Fibroblast of skin of back (primary cell): ENCODE measurements at regions not wholly inside any gene's neighbourhood (a gene's known extent, or its start where the extent isn't known, plus 50 kb on each side); places are given as distances from the start of the nearest gene placed in this dataset.

Source experiments
- DNase-seq: peaks from one replicate; pipeline ENCODE4 v3.0.0-alpha.2; 2013

DNA sequence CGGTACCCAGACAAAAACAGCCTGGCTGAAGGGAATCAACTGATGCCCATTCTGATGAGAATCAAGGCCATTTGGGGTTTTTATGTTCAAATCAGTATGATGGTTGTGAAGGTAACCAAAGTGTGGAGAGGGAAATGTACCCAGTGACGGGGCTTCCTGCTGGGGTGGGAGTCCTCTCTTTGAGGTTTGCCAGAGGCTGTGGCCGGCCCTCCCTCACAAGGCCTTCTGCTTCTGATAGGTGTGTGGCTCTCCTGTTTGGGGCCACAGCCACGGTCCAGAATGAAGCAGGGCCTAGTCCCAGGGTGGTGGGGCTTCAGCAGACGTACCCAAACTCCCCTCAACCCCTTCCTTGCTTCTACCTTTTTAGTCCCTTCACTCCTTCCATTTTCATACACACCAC lies 86.7 kb upstream of the NAA20 start:
- no peak for DNase-seq

GRCh38 chr20:19932170-19932667 lies 84.9 kb upstream of the NAA20 start:
- peak; percentile 79 for DNase-seq

- no peak for DNase-seq
These were observed 82.2 kb upstream of the NAA20 start for GRCh38 chr20:19934792-19935491.

DNA sequence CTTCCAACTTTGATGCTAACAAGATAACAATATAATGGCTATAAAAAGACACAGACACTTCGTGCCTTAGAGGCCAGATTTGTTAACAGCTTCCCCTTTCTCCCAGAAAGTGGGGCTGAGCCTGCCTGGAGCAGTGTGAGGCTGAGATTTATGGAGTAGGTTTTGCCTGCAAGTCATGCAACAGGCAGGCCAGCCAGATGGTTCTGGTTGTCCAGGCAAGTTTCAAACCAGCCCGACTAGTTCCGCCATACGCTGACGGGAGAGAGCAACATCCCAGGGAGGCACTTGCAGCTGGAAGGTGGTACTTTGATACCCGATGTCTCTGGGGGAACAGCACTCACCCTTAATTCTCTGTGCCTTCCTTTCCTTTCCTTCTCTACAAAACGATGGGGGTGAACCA lies 81.3 kb upstream of the NAA20 start:
- no peak for DNase-seq

DNA sequence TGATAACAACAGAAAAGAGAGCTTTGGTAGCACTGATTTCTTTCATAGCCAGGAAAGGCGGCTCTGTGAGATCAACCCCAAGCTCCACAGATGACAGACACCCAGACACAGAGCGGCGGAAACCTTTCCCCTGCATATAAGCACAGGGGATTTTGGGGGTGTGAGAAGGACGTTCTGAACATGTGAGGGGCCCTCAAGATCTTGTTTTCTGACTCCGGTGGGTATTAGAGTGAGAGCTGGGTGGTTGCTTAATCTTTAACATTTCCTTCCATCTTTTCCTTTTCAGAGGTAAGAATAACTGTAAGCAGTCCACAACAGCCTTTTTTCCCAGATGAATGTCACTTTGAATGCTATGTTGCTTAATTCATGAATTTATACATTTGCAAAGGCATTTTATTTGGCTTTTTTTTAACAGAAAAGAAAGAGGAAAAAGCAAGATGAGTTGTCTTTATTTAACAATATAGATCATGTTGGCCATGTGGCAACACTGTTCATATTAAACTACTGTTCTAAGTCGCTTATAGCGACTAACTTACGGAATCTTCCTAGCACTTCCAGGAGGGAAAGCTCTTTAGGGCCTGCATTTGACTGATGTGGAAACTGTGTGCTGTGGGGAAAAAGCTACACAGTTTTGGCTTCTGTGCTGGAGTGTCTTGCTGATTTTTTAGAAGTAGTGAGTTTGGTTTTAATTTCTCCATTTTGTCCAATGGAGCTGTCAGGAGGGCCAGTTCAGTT lies 80.5 kb upstream of the NAA20 start:
- DNase-seq: no peak

- no peak for DNase-seq
These were observed 79.9 kb upstream of the NAA20 start for GRCh38 chr20:19937218-19937617.

- DNase-seq: no peak
These were observed 79.3 kb upstream of the NAA20 start for GRCh38 chr20:19937651-19938420.

DNA sequence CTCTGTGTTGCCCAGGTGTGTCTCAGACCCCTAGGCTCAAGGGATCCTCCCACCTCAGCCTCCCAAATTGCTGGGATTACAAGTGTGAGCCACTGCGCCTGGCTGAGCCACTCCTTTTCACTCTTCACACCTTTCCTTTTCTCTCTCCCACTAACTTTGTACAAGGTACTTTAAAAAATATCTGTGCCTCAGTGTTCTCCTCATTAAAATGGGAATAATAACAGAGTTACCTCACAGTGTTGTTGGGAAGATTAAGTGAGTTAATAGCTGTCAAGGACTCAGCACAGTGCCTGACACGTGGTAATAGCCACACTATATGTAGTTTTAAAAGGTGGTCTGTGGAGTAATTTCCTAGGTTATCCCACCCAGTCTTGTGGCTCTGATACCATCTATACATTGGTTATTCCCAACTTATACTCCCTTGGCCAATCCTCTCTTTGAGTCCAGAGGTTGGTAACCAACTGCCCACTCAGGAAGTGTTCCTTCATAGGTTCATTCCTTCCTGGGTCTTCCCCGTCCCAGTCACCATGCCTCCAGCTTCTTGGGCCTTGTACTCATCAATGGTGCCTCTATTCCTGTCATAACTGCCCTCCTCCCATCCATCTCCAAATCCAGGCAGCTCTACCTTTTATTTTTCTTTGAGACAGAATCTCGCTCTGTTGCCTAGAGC lies 78.6 kb upstream of the NAA20 start:
- no peak for DNase-seq

DNA sequence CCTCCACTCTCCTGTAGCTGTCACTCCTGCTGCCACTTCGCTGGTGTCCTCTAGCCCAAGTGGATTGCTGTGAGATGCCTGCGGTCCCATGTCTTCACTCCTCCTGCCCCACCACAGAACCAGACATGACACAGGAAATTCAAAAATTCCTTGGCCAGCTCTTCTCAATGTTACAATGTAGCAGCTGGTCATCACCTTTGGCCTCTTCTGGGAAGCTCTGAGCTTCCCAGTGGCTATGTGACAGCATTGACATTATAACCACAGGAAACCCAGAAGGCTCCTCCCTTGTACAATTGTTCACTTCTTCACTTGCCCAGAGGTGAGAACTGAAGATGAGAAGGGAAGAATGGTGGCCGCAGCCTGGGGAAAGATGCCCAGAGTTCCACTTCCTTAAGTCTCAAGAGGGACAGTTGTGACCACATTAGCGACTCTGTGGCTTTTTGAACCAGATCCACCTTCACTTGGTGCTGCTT lies 76.1 kb upstream of the NAA20 start:
- no peak for DNase-seq

DNA sequence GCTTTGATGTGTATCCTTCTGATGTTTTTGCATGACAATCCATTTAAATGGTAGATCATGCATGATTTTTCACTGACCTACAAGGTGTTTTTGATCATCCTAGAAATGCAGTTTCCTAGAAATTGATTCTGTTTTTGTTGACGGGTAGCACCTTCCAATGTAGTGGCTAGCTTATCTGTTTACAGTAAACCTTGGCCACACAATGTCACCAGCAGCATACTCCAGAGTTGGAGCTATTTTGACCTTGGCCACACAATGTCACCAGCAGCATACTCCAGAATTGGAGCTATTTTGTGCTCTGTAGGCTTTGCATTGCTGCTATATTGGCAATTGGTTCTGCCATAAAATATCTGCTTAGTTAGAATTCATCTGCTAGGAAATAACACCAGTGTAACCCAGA lies 74.6 kb upstream of the NAA20 start:
- no peak for DNase-seq

DNA sequence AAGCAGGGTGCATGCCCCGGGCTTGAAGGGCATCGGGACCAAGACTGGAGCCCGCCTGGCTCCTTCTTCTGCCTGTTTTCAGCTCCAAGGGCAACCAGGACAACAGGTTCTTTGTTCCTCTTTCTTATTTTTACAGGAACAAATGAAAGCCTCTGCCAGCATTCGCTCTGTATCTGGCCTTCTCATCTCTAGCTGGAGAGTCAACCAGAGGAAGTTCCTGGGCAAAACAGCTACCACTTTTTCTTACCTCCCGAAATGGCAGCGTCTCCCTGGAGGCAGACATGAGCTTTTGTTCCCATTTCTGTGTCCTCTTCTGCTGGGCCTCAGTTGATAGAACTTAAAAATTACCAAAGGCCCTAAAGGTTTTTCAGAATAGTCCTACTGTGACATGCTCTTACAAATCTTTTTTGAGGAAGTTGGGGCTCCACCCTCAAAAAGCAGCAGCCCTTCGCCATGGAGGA lies 74.1 kb upstream of the NAA20 start:
- DNase-seq: no peak

GRCh38 chr20:19944772-19945459 lies 72.2 kb upstream of the NAA20 start:
- DNase-seq: peak; percentile 52

DNA sequence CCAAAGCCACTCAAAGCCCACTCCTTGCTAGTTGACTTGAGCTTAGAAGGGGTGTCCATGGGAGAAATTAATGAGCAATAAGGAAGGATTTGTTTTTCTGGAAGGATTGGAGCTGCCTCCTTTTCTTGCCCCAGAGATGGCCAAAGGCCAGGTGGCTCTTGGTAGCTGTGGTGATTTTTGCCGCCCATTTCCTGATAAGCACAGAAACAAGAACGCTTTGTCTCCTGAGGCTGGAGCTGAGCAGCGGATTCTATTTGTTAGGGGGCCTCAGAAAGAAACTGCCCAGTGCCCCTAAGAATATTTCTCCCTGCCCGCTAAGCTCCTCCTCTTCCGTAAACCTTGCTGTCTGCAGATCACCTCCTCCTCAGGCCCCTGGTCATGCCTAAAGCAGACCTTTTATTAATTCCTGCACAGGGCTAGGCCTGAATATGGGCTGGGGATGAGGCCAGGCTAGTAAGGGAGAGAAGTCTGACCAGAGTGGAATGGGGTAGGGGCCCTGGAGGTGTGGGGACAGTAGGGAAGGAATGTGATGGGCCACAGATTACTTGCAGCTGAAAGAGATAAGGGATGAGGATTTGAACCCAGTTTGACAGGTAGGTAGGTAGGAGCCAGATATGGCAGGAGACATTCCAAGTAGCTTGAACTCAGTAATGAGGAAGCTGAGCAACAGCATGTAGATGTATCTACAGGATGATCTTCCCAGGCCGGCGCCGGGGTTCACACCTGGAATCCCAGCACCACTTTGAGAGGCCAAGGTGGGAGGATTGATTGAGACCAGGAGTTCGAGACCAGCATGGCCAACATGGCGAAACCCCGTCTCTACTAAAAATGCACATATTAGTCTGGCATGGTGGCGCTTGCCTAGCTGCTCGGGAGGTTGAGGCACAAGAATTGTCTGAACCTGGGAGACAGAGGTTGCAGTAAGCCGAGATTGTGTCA lies 71.2 kb upstream of the NAA20 start:
- DNase-seq: no peak

GRCh38 chr20:19947611-19948264 lies 69.4 kb upstream of the NAA20 start:
- peak; percentile 56 for DNase-seq

GRCh38 chr20:19949195-19949867 lies 67.8 kb upstream of the NAA20 start:
- no peak for DNase-seq

GRCh38 chr20:19950042-19950441 lies 67.1 kb upstream of the NAA20 start:
- no peak for DNase-seq

DNA sequence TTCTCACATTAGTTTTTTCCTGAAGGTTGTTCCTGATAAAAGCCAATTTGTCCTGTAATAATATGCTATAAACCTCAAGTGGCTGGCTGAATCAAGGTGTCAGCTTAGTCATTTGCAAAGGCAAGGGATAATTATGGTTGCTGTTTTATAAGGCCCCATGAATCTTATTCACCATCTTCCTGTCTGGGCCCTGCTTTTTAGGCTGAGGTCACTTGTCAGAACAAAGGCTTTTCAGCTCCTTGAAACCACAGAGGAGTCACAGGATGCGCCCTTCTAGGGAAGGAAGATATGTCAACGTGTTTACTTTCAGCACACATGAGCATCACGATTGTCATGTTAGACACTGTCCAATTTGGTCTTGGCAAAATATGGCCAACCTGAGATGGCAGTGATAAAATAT lies 64.8 kb upstream of the NAA20 start:
- no peak for DNase-seq

DNA sequence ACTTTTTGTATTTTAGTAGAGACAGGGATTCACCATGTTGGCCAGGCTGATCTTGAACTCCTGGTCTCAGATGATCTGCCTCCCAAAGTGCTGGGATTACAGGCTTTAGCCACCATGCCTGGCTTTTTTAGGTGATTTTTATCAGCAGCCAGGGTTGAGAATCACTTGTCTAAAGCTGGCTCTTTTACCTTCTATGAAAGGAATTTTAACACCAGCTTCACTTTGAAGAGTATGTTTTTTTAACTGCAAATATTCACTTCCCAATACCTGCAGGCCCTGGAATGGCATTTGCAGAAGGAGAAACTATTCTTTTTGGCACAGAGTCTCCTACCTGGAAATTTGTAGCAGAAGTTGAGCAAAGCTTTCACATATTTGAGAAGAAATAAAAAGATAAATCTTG lies 63.6 kb upstream of the NAA20 start:
- no peak for DNase-seq

DNA sequence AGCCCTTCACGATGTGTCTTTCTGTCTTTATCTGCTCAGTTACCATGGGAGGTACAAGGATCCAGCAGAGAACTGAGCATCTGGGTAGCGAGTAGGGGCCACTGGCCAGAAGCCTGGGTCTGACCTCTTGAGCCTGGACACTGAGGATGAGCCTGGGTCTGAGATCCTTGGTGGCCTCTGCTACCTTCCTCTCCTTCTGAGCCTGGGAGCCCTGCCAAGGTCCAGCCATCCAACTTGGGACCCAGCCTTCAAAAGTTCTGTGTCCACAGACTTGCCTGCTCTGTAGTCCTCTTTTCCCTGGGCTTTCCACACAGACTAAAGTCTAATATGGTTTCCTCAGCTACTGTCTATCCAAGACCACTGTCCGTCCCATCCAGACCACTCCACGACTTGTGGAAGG lies 60.2 kb upstream of the NAA20 start:
- DNase-seq: no peak

GRCh38 chr20:19958219-19958618 lies 58.9 kb upstream of the NAA20 start:
- no peak for DNase-seq
